Upper lobe of left lung (tissue), 6 donors: ENCODE measurements at regions not wholly inside any gene's neighbourhood (a gene's known extent, or its start where the extent isn't known, plus 50 kb on each side); places are given as distances from the start of the nearest gene placed in this dataset.
"Not testable (repeated sequence)": the region's sequence is repeated elsewhere in the genome, so short reads cannot be mapped to it uniquely, and the experiment has no call there.

Experiments used
- ATAC-seq, 2 donors: fragments of 200-7000 bp; cut with Tn5 transposase; one replicate each; pipeline ENCODE4 v1.9.1; 2022; ENCODE audit warnings: mild to moderate bottlenecking in 2 of 2, moderate library complexity in 2 of 2; ENCODE audit not compliant: low FRiP score in 2 of 2
- DNase-seq, 2 donors: peaks; one replicate each; pipeline ENCODE4 v3.0.0-alpha.2; 2019 to 2020
- H3K27ac ChIP-seq, 4 donors: fragments of 200-600 bp; sonication (generic); one replicate each; pipeline ENCODE4 v1.5.1; 2016 to 2019
- H3K27me3 ChIP-seq, 4 donors: fragments of 200-600 bp; sonication (generic); one replicate each; pipeline ENCODE4 v1.5.1; 2017 to 2019
- H3K36me3 ChIP-seq, 4 donors: fragments of 200-600 bp; sonication (generic); one replicate each; pipeline ENCODE4 v1.5.1; 2016 to 2019
- H3K4me1 ChIP-seq, 4 donors: fragments of 200-600 bp; sonication (generic); one replicate each; pipeline ENCODE4 v1.5.1; 2018 to 2019
- H3K4me3 ChIP-seq, 4 donors: fragments of 200-600 bp; sonication (generic); one replicate each; pipeline ENCODE4 v1.5.1; 2017 to 2019; ENCODE audit warnings: mild to moderate bottlenecking in 2 of 4, moderate library complexity in 1 of 4
- H3K9me3 ChIP-seq, 4 donors: fragments of 200-600 bp; sonication (generic); one replicate each; pipeline ENCODE4 v1.5.1; 2018 to 2019
- EP300 ChIP-seq, 4 donors: sonication (generic); formaldehyde crosslinking; IDR thresholded peaks; one replicate each; pipeline ENCODE4 v1.5.1; 2017; ENCODE audit warnings: antibody characterized with exemption in 4 of 4, control low read depth in 2 of 4
- POLR2A ChIP-seq, 4 donors: fragments of 450-650 bp; IDR thresholded peaks; one replicate each; pipeline ENCODE4 v1.5.1; 2016 to 2017; ENCODE audit warnings: antibody characterized with exemption in 4 of 4, mild to moderate bottlenecking in 2 of 4
- POLR2AphosphoS5 ChIP-seq, 2 donors: sonication (generic); formaldehyde crosslinking; IDR thresholded peaks; one replicate each; pipeline ENCODE4 v1.5.1; 2017; ENCODE audit warnings: antibody characterized with exemption in 2 of 2
- WGBS, 2 donors: methylation state at CpG; one replicate each; pipeline ENCODE4 v1.1.5; 2017 to 2018; 5-methylcytosine and 5-hydroxymethylcytosine counted together
- TF ChIP-seq, protein P1 (sequence below), 6 experiments: fragments of 450-650 bp in 4 of 6; fragments of 200-600 bp in 2 of 6; sonication (generic) in 2 of 6; IDR thresholded peaks; one replicate each; pipeline ENCODE4 v1.5.1; 2016 to 2019; ENCODE audit warnings: antibody characterized with exemption in 6 of 6
- donor health status: DM: no; HTN: no; CAD: no; lungs with moderate emphysema.
- donor health status: DM: no; HTN: yes; CAD: no; lungs with severe emphysema.

GRCh38 chr5:109553846-109554245 lies 135.9 kb upstream of the MAN2A1 start:
- no peak for ATAC-seq
- H3K36me3 ChIP-seq, result no peaks in the 10 kb centered on the region
- no peaks in the 10 kb centered on the region for H3K27me3 ChIP-seq
- TF ChIP-seq EP300 (IDR thresholded peaks at IDR 0.05) (no peak), POLR2A (IDR thresholded peaks at IDR 0.05) (no peak), POLR2AphosphoS5 (IDR thresholded peaks at IDR 0.05) (no peak)
- TF ChIP-seq, protein P1, sequence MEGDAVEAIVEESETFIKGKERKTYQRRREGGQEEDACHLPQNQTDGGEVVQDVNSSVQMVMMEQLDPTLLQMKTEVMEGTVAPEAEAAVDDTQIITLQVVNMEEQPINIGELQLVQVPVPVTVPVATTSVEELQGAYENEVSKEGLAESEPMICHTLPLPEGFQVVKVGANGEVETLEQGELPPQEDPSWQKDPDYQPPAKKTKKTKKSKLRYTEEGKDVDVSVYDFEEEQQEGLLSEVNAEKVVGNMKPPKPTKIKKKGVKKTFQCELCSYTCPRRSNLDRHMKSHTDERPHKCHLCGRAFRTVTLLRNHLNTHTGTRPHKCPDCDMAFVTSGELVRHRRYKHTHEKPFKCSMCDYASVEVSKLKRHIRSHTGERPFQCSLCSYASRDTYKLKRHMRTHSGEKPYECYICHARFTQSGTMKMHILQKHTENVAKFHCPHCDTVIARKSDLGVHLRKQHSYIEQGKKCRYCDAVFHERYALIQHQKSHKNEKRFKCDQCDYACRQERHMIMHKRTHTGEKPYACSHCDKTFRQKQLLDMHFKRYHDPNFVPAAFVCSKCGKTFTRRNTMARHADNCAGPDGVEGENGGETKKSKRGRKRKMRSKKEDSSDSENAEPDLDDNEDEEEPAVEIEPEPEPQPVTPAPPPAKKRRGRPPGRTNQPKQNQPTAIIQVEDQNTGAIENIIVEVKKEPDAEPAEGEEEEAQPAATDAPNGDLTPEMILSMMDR (IDR thresholded peaks at IDR 0.05), result no peak
- no peak overlapping the region for H3K27ac ChIP-seq
- no peak overlapping the region for H3K4me3 ChIP-seq
- WGBS, 2 donors, result 90 to 91% methylated on average over 1 of the region's 1 CpG
- H3K9me3 ChIP-seq, result no peaks in the 10 kb centered on the region
- H3K4me1 ChIP-seq, result no peaks in the 10 kb centered on the region
- no peak for DNase-seq

- H3K4me1 ChIP-seq, H3K9me3 ChIP-seq, H3K4me3 ChIP-seq, H3K27ac ChIP-seq, H3K27me3 ChIP-seq, DNase-seq, ATAC-seq, H3K36me3 ChIP-seq: not testable (repeated sequence)
- WGBS, 2 donors, result 91% methylated on average over 4 of the region's 4 CpGs
These were observed 138.5 kb upstream of the MAN2A1 start for GRCh38 chr5:109551234-109551633.

- H3K36me3 ChIP-seq, result no peaks in the 10 kb centered on the region
- ATAC-seq (no peak), DNase-seq (no peak)
- WGBS, 2 donors, result 71 to 90% methylated on average over 1 of the region's 1 CpG
- no peak overlapping the region for H3K4me3 ChIP-seq
- no peaks in the 10 kb centered on the region for H3K27me3 ChIP-seq
- no peaks in the 10 kb centered on the region for H3K4me1 ChIP-seq
- H3K27ac ChIP-seq, result no peak overlapping the region
- H3K9me3 ChIP-seq, result no peaks in the 10 kb centered on the region
- TF ChIP-seq POLR2AphosphoS5 (IDR thresholded peaks at IDR 0.05), result no peak
- no peak for TF ChIP-seq EP300 (IDR thresholded peaks at IDR 0.05)
- TF ChIP-seq POLR2A (IDR thresholded peaks at IDR 0.05), result no peak
- TF ChIP-seq, protein P1 (IDR thresholded peaks at IDR 0.05), result no peak
These were observed 139.7 kb upstream of the MAN2A1 start for GRCh38 chr5:109550077-109550476.

- H3K27ac ChIP-seq, result no peak overlapping the region
- H3K36me3 ChIP-seq, result no peaks in the 10 kb centered on the region
- TF ChIP-seq POLR2AphosphoS5 (IDR thresholded peaks at IDR 0.05), result no peak
- TF ChIP-seq EP300 (IDR thresholded peaks at IDR 0.05), result no peak
- TF ChIP-seq, protein P1 (IDR thresholded peaks at IDR 0.05), result no peak
- no peak overlapping the region for H3K4me3 ChIP-seq
- no peak for ATAC-seq
- H3K4me1 ChIP-seq, result no peaks in the 10 kb centered on the region
- no peaks in the 10 kb centered on the region for H3K27me3 ChIP-seq
- no peak for DNase-seq
- no peaks in the 10 kb centered on the region for H3K9me3 ChIP-seq
These were observed 136.7 kb upstream of the PJA2 start for GRCh38 chr5:109546461-109546860.

- H3K9me3 ChIP-seq, ATAC-seq, H3K4me3 ChIP-seq, H3K4me1 ChIP-seq, H3K27ac ChIP-seq, H3K36me3 ChIP-seq, H3K27me3 ChIP-seq, DNase-seq: not testable (repeated sequence)
- 67 to 74% methylated on average over 1 of the region's 1 CpG for whole genome bisulfite sequencing, 2 donors
These were observed 135.1 kb upstream of the PJA2 start for GRCh38 chr5:109544873-109545272.

DNA sequence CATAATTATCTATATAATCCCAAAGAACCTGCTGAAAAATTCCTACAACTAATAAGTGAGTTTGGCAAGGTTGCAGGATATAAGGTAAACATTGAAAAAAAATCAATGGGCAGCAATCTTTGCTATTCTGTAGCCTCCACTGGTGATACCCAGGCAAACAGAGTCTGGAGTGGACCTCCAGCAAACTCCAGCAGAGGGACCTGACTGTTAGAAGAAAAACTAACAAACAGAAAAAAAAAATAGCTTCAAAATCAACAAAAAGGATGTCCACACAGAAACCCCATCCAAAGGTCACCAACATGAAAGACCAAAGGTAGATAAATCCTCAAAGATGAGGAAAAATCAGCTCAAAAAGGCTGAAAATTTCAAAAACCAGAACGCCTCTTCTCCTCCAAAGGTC lies 128.9 kb upstream of the PJA2 start:
- H3K27me3 ChIP-seq, H3K4me3 ChIP-seq, H3K9me3 ChIP-seq, ATAC-seq, H3K27ac ChIP-seq, H3K4me1 ChIP-seq, DNase-seq, H3K36me3 ChIP-seq: not testable (repeated sequence)
- 82 to 95% methylated on average over 1 of the region's 1 CpG for WGBS, 2 donors

GRCh38 chr5:109535090-109535489 lies 125.3 kb upstream of the PJA2 start:
- H3K4me1 ChIP-seq, H3K4me3 ChIP-seq, DNase-seq, H3K27ac ChIP-seq, H3K27me3 ChIP-seq, H3K36me3 ChIP-seq, H3K9me3 ChIP-seq, ATAC-seq: not testable (repeated sequence)
- WGBS, 2 donors, result 89 to 95% methylated on average over 4 of the region's 4 CpGs
